T-helper 2 cell treated with Interferon-gamma antibody and Interleukin-4, amounts not matched to agents 100 ng/mL and 5 ng/mL, for 36 hours (primary cell): ENCODE measurements at regions not wholly inside any gene's neighbourhood (a gene's known extent, or its start where the extent isn't known, plus 50 kb on each side); places are given as distances from the start of the nearest gene placed in this dataset.

Experiments used
- intact Hi-C: fragments of 100-400 bp; cut with micrococcal nuclease; formaldehyde crosslinking; loops from one replicate; pipeline ENCODE4 v1.15.1; 2023

DNA sequence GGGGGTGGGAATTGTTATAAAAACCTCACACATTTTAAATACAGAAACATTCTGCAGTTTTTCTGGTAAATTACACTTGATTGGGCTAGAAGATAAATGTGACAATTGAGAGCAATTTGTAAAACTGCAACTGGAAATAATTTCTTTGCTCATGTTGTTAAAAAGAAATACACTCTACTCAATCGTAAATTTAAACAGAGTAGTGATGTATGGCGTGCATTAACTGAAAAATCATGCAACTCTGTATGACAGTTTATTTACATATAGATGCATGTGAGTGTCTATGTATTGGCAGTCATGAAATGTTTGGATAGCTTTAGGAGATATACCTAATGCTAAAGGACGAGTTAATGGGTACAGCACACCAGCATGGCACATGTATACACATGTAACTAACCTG is 554.9 kb downstream of the PRELID2 start:
- intact Hi-C loops, result no loop called here

DNA sequence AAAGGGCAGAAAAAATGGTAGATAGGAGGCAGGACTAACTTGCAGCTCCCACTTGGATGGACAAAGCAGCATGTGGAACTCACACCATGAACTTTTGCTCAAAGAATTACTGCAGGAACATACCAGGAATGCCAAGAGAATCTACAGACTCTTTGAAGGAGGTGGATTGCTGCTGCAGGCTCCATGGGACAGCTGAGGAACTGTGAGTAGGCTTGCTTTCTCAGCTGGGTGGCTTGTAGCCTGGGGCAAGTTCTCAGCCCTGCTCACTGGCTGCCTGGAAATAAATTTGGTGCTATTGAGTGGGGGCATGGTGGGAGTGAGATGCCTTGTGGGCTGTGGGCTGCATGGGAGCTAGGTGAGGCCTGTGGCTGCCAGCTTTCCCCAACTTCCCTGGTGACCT is 574.5 kb downstream of the PRELID2 start:
- intact Hi-C loops, result no loop called here

DNA sequence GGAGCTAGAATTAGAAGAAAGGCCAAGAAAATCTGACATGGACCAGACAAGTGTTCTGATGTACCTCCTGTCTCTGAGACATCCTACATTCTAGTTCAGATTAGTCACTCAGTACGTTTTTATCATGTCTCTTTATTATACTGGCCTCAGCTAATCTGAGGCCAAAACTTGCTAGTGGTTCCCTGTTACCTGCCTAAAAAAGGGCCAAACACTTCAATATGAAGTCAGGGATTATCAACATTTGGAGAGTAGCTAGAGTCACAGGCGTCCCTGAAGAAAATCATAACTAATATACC is 587.4 kb downstream of the PRELID2 start:
- intact Hi-C loops, result no loop called here

DNA sequence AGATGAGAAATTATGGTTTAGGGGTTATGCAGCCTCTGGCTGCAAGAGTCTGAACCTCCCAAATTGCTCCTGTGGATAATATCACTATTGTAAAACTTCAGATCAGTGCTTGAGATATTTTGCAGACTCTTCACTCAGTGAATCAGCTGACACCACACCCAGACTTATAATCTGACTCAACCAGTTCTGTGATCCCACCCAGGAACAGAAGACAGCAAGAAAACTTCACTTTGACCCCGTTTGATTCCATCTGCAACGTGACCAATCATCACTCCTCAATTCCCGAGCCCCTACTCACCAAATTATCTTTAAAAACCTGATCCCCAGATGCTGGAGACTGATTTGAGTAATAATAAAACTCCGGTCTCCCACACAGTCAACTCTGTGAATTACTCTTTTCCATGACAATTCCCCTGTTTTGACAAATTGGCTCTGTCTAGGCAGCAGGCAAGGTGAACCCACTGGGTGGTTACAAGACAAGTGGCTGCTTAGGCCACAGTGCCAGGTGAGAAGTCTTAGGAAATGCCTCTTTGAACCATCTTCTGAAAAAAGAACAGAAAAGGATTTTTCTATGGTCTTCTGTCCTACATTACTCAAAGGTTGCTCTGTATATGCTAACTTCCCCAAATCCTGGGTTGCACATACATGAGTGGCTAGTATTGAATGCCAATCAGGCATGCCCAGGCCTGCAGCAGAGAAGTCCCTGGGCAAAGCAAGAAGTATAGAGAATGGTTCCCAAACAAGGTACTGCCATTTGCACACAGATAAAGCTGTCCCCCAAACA is 588.0 kb downstream of the PRELID2 start:
- intact Hi-C loops, result no loop called here

DNA sequence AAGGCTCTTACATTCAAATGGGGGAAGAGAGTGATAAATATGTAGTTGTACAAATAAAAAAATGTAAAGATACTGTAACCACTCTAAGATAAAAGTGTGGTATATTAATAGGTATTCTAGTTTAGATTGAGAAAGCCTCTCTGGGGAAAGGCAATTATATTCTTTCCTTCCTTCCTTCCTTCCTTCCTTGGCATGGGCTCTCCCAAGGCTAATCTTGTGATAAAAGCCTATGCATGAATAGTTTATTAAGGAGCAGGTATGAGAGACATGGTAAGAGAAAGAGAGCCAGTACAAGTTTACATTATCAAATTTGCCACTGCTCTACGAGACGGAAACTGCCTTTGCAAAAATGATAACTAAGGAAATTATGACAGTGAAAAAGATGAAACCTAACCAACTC is 588.8 kb downstream of the PRELID2 start:
- intact Hi-C loops, result no loop called here

DNA sequence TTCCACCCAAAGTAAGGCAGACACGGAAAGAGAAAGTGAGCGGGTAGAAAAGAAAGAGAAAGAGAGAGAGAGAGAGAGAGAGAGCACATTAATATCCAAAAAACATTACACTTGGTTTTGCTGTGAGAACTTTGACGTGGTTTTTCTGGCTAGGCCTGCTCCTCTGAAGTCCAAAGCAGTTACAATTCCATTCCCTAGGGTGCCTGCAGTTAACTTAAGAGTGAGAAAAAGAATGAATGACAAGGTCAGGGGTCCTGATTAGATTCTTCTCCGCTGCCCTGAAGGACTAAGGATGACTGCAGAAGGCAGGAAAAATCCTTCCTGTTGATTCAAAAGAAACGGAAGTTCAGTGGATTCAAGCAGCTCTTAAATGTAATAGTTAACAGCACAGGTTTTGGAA is 589.8 kb downstream of the PRELID2 start:
- intact Hi-C loops, result no loop called here

DNA sequence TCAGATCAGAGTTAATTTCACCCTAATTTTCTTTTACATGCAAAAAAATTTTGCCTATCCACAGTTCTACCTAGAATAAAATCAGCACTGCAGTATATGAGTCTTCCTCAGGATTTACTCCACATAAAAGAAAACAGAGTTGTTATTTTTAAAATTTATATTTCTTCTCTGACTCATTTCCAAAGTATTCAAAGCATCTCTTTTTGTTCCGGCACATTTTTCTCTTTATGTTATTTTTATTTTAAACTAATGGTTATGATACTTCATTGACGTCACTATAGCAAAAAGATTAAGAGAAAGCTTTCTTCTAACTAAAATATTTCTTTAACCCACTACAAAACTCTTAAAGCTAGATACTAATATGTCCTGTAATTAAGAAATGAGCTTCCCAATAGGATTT is 590.4 kb downstream of the PRELID2 start:
- intact Hi-C loops, result no loop called here

DNA sequence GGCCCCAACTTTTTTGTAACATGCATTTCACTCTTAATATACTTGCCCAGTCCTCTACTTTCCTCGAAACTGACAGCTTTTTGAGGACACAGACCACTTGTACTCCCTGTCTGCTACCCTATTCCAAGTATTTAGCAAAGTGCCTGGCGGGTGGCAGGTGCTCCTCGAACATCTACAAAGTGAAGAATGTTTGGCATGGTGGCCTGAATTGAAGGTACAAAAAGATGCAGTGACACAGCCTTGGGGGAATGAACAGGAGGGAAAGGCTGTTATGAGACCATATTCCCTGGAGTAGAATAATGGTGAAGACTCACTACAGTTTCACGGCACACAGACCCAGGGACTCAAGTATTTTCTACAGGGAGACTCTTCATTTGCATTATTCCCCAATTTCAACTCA is 590.9 kb downstream of the PRELID2 start:
- intact Hi-C loops, result no loop called here

DNA sequence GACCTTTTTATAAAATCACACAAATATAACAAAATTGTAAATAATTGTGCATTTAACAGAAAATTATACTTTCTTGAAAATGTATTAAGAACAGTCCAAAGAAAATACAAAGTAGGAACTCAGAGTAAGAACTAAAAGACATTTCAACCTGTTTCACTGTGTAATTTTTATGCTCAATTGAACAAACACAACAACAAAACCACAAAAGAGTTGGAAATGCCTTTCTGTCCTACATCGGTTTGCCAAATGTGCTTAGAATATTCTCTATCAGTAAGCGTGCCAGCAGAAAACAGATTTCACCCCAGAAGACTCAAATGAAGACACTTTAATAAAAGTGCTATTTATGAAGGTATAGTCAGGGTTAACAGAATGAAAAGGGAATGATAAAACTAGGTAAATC is 592.1 kb downstream of the PRELID2 start:
- intact Hi-C loops, result no loop called here

DNA sequence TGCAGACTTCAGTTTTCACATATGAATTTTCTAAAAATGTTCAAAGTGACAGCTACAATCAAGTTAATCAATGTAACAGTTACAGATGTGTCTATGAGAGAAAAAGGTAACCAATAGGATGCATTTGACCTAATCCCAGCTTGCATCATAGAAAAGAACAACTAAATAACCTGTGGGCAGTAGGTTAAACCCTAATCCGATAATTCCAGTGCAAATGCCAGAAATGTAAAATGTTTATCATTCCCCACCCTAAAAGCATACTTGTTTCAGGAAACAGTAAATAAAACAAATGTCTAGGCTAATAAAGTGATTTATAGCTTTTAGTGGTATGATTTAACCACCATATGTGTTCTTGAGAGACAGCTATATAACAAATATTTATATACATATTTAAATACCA is 592.6 kb downstream of the PRELID2 start:
- intact Hi-C loops, result no loop called here

DNA sequence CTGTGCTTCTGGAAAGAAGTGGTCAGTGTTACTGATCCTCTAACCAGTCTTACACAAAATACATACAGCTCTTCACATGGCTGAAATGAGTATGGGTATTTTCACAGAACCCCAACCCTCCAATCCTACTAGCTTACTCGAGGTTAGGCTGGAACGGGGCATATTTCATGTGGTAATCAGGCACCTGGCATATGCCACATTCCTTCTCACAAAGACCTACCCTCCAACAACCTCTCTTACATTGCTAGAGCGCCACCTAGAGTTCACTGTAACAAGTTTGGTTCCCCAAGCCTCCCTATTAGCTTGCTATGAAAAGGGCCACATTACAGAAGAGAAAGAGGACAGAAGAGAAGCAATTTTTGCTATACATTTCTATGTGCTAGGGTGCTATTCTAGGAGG is 597.3 kb downstream of the PRELID2 start:
- intact Hi-C loops, result loop anchor here (5.0 kb wide), 1 partner anchor 1036 kb away; no protein-coding TSS in a partner anchor

DNA sequence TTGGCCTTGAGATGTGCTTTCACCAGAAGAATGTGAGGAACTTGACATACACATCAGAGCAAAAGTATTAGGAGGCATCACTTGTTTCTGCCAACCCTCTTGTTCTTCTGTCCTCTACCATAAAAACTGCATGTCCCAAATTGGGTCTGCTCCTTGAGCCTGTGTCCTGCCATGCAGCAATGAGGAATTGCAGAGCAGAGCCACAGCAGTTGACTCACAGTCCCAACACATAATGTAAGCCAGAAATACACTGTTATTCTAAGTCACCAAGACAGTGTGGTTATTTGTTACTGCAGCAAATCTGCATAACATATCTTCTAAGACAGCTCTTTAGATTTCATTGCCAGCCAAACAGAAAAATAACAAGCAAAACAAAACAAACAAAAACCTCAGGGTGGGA is 598.2 kb downstream of the PRELID2 start:
- intact Hi-C loops, result loop anchor here (5.0 kb wide), 1 partner anchor 1035 kb away; no protein-coding TSS in a partner anchor

DNA sequence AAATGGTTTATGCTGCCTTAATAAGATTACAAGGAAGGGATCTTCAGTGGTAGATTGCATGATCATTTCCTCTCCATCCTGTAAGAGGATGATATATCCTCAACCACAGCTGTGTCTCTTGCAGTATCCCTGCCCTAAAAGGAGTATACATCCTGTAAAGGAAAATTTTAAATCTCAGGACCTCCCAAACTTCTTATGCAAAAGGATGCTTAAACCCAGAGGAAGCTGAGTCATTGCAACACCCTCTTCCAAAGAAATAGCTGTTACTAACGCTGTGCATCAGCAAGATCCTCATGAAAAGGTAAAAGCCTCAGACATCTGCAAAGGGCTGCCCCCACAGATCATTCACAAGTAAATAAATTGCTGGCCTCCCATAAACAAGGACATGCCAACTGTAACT is 599.0 kb downstream of the PRELID2 start:
- intact Hi-C loops, result loop anchor here (5.0 kb wide), 1 partner anchor 1034 kb away; no protein-coding TSS in a partner anchor

DNA sequence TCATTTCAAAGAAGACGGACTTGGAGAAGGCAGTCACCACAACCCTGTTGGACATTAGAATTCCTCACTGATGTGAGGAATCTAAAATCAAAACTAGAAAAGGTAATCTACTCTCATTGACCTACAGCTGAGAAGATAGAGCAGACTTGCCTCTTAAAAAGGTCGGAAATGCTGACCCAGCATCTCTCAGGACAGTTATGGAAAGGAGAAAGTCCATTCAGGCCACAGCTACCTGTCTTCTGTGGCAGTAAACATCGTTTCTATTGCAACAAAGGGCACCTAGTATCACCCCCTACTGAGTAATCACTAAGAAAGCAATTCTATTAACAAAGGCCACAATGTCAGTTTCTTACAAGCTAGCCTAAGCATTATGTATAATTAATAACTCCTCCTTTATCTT is 601.7 kb downstream of the PRELID2 start:
- intact Hi-C loops, result no loop called here

DNA sequence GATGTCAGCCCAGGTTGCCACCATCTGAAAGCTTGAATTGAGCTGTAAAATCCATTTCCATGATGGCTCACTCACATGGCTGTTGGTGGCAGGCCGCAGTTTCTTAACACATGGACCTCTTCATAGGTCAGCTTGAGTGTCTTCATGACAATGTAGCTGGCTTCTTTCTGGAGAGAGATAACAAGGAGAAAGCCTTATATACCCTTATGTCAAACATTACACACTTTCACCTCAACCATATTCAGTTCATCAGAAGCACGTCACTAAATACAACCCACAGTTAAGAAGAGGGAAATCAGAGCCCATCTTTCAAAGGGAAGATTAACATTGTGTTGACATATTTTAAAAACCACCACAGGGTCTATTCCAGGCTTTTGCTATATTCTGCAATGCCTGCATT is 604.4 kb downstream of the PRELID2 start:
- intact Hi-C loops, result no loop called here

DNA sequence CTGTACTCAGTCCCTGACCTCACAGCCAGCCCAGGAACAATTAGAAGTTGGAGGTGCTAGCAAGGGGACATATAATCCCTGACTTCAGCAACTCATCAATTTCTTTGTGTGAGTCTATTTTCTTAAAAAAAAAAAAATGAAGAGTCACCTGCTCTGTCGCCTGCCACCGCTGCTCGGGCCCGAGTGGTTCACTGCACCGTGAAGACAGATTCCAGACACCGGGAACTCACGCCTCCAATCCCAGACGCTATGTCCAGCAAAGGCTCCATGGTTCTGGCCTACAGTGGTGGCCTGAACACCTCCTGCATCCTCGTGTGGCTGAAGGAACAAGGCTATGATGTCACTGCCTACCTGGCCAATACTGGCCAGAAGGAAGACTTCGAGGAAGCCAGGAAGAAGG is 606.6 kb downstream of the PRELID2 start:
- intact Hi-C loops, result no loop called here

DNA sequence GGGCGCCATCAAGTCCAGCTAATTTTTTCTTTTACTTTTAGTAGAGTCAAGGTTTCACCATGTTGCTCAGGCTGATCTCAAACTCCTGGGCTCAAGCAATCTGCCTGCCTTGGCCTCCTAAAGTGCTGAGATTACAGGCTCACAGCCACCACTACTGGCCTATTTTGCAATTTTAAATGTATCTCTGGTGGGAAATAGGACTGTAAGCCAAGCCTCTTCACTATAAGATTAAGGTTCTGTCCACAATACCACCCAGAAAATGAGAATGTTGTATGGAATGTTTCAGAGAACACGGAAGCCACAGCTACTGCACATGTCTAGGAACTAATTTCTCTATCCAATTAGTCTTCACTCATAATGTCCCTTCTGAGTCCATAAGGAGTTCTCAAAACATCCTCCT is 607.3 kb downstream of the PRELID2 start:
- intact Hi-C loops, result no loop called here

DNA sequence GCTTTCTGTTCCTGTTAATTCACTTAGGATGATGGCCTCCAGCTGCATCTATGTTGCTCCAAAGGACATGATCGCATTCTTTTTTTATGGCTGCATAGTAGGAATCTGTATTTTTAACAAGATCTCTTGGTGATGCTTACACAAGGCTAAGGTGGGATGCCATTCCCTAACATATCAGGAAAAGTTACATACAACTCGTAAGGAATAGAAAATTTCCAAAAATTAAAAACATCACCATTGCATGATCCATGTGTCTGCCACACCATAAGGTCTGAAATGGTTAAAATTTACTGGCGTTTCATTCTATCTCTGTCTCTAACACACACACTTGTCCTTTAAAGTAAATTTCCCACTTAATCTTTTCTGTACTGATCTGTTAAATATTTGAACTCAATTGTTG is 608.4 kb downstream of the PRELID2 start:
- intact Hi-C loops, result no loop called here

DNA sequence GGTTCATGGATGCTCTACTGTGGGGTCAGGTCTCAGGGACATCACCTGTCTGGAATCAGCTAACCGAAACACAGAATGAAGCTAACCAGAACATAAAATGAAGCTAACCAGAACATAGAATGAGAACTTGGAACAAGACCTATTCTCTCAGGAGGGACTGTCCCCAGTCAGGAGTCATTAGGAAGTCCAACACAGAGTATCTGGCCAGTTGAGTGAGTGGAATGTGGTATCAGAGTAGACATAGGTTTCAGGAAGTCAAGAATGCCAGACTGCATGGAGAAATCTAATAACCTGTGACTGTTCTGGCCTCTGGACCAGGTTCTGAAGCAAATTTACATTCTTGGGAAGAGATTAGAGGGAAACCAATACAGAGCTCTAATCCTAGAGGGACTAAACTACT is 609.6 kb downstream of the PRELID2 start:
- intact Hi-C loops, result no loop called here

DNA sequence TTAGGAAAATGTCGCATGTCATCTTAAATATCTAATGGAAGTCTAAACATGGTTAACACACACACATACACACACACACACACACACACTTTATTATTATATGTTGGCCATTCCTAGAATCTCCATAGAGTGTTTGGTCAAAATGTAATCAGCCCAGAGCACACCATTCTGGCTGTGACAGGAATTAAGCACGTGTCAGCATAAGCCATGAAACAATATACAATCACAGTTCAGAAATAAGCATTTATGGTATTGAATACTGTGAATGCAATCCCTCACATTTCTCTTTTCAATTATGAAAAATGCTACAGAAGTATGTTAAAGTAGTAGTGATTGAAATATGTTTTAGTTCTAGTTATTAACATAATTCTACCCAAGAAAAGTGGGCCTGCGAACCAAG is 611.6 kb downstream of the PRELID2 start:
- intact Hi-C loops, result no loop called here

DNA sequence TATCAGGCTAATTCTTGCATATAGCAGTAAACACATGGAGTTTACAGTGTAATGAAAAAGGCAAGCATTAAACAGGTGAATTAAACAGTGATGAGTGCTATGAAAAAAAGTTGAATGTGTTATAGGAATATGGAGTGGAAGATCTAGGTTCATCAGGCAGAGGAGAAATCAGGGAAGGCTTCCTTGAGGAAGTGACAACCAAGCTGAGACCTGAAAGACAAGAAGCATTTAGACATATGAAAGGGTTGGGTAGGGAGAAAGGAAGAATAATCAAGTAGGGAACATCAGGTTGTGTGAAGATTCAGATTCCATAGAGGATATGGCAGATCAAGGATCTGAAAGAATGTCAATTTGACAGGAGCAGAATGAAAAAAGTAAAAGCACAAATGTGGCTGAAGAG is 612.5 kb downstream of the PRELID2 start:
- intact Hi-C loops, result no loop called here

DNA sequence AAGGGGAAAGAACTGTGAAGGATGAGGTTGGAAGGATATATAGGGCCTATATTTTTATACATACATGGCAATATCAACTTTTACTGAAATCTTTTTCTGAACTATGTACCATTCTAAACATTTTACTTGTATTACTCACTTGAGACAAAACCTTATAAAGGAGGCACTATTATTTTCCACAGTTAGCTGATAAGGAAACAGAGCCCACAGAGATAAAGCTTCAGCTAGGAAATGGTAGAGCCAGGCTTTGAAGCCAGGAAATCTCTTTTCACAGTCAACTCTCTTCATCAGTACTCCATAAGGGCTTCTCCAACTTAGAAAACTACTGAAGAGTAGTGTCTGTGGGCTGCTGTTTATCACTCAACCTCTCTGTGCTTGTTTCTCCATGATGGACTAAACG is 613.7 kb downstream of the PRELID2 start:
- intact Hi-C loops, result no loop called here

DNA sequence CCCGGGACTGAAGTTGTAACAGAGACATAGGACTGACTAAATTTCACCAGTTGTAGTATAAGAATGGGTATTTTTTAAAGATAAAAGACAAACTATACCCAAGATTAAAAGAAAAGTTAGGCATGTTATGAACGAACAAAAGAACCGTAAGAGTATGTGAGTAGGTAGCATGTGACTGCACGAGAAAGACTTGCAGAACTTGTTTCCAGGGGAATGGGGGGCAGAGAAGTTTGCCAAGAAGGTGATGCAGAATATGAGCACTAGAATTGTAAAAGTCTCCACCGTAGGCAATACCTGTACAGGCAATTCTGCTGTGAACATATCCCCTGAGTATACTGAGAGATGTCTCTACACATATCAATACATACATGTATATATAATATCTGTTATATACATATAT is 614.7 kb downstream of the PRELID2 start:
- intact Hi-C loops, result no loop called here

DNA sequence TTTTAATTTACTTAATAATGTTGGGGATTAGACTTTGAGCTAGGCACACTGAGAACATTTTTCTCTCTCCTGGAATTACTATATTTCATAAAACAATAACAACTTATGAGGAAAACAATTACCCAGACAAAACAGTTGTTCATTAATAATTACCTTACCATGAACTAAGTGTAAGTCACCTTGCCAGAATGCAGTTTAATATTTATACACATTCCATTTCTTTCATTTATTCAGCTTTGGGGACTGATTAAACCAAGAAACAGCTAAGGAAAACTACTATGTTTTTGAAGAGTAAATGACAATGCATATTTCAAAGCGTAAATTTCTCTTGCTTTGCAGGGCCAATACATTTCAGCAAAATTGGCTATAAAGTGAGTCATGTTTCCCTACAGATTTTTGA is 616.2 kb downstream of the PRELID2 start:
- intact Hi-C loops, result no loop called here
